Liver (tissue), 7 donors: ENCODE measurements at regions not wholly inside any gene's neighbourhood (a gene's known extent, or its start where the extent isn't known, plus 50 kb on each side); places are given as distances from the start of the nearest gene placed in this dataset.

ENCODE experiments used
- DNase-seq: peaks from one replicate; pipeline ENCODE4 v3.0.0-alpha.2; 2017; ENCODE audit warnings: low spot score
- H3K27ac ChIP-seq, 2 donors: one replicate each; pipeline ENCODE4 v1.7.0; 2013; ENCODE audit warnings: inconsistent platforms in 2 of 2, low read length in 2 of 2, control low read depth in 1 of 2, low read depth in 1 of 2, mild to moderate bottlenecking in 1 of 2
- H3K27me3 ChIP-seq, 4 donors: one replicate each; pipeline versions ENCODE4 v1.6.1 to v1.7.0; 2013; ENCODE audit warnings: low read length in 3 of 4, inconsistent platforms in 1 of 4, mild to moderate bottlenecking in 1 of 4, moderate library complexity in 1 of 4; ENCODE audit not compliant: control insufficient read depth in 4 of 4, insufficient read depth in 4 of 4
- H3K36me3 ChIP-seq, 4 donors: one replicate each; pipeline versions ENCODE4 v1.6.1 to v1.7.0; 2013; ENCODE audit warnings: low read length in 3 of 4, mild to moderate bottlenecking in 3 of 4, low read depth in 1 of 4, moderate library complexity in 1 of 4; ENCODE audit not compliant: control insufficient read depth in 4 of 4, insufficient read depth in 3 of 4
- H3K4me1 ChIP-seq, 4 donors: one replicate each; pipeline versions ENCODE4 v1.6.1 to v1.7.0; 2013; ENCODE audit warnings: low read length in 3 of 4, mild to moderate bottlenecking in 3 of 4, moderate library complexity in 1 of 4; ENCODE audit not compliant: control insufficient read depth in 4 of 4, insufficient read depth in 4 of 4
- H3K4me3 ChIP-seq, 3 donors: one replicate each; pipeline versions ENCODE4 v1.6.1 to v1.7.0; 2013; ENCODE audit warnings: low read length in 3 of 3, control low read depth in 1 of 3, low read depth in 1 of 3, mild to moderate bottlenecking in 1 of 3
- H3K9ac ChIP-seq, 2 donors: one replicate each; pipeline ENCODE4 v1.7.0; 2013; ENCODE audit warnings: low read length in 2 of 2, mild to moderate bottlenecking in 2 of 2, moderate library complexity in 2 of 2, control low read depth in 1 of 2, low read depth in 1 of 2
- H3K9me3 ChIP-seq, 4 donors: one replicate each; pipeline versions ENCODE4 v1.6.1 to v1.7.0; 2013; ENCODE audit warnings: low read length in 3 of 4; ENCODE audit not compliant: control insufficient read depth in 4 of 4
- EGR1 ChIP-seq, 2 donors: IDR thresholded peaks; 2 replicates each; pipeline ENCODE4 v1.6.1; 2016 to 2018; ENCODE audit warnings: antibody characterized with exemption in 2 of 2, low read depth in 2 of 2
- FOXA1 ChIP-seq: IDR thresholded peaks from 2 replicates; pipeline ENCODE4 v1.6.1; 2016; ENCODE audit warnings: antibody characterized with exemption
- HNF4A ChIP-seq, 2 donors: conservative IDR thresholded peaks; 2 replicates each; pipeline ENCODE4 v1.6.1; 2016; ENCODE audit warnings: antibody characterized with exemption in 2 of 2, mild to moderate bottlenecking in 2 of 2
- HNF4G ChIP-seq: IDR thresholded peaks from 2 replicates; pipeline ENCODE4 v1.6.1; 2016; ENCODE audit warnings: antibody characterized with exemption
- RXRA ChIP-seq, 2 donors: IDR thresholded peaks; 2 replicates each; pipeline ENCODE4 v1.6.1; 2017 to 2018; ENCODE audit warnings: antibody characterized with exemption in 2 of 2, mild to moderate bottlenecking in 1 of 2
- SP1 ChIP-seq: IDR thresholded peaks from 2 replicates; pipeline ENCODE4 v1.6.1; 2018; ENCODE audit warnings: antibody characterized with exemption, mild to moderate bottlenecking
- WGBS: extraction: QIAGEN DNeasy Blood & Tissue Kit; methylation state at CpG from one replicate; pipeline ENCODE4 v1.1.7; 2013; 5-methylcytosine and 5-hydroxymethylcytosine counted together
- TF ChIP-seq, protein P1 (sequence below): IDR thresholded peaks from 2 replicates; pipeline ENCODE4 v1.6.1; 2016; ENCODE audit warnings: antibody characterized with exemption, mild to moderate bottlenecking
- TF ChIP-seq, protein P2 (sequence below): IDR thresholded peaks from 2 replicates; pipeline ENCODE4 v1.6.1; 2016; ENCODE audit warnings: antibody characterized with exemption
- TF ChIP-seq, protein P3 (sequence below): IDR thresholded peaks from 2 replicates; pipeline ENCODE4 v1.6.1; 2016; ENCODE audit warnings: antibody characterized with exemption
- TF ChIP-seq, protein P4 (sequence below): IDR thresholded peaks from 2 replicates; pipeline ENCODE4 v1.6.1; 2016; ENCODE audit warnings: antibody characterized with exemption
- donor health status: healthy.
- donor health status: healthy.
- donor health status: healthy.
- donor health status: healthy.

DNA sequence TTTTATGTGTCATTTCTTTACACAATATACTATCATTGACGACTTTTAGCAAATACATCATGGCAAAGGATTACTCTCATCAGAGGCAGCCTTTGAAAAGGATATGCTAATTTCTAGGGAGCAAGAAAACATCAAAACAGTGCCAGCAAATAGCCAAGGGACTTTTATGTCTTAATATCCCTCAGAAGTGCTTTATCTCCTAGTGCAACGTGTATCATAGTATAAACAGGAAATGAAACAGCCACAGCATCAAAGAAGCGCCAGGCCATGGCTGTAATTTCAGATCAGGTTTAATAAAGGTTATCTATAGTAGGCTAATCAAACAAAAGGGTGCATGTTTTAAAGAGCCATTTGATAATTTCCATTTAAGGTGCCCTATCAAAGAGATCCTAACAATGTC is 159.9 kb downstream of the AXIN2 start (continued):
- TF ChIP-seq HNF4G (no peak), EGR1 (IDR thresholded peaks at IDR 0.05; ENCODE audit: low read depth in 2 of 2) (no peak)

DNA sequence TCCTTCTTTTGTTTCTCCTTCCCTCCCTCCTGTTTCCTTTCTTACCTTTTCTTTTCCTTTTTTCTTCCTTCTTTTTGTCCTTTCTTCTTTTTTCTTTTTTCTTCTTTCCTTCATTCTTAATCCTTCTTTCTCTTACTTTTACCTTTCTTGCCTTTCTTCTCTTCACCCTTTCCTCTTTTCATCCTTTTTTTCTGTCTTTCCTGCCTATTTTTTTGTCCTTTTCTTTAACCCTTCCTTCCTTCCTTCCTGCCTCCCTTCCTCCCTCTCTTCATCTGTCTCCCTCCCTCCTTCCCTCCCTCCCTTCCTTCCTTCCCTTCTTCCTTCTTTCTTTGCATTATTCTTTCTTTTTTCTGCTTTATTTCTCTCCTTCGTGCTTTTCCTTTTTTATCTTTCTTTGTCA is 160.7 kb downstream of the AXIN2 start:
- TF ChIP-seq SP1 (no peak), HNF4G (no peak), HNF4A (conservative IDR thresholded peaks at IDR 0.05) (no peak)
- TF ChIP-seq, protein P1, sequence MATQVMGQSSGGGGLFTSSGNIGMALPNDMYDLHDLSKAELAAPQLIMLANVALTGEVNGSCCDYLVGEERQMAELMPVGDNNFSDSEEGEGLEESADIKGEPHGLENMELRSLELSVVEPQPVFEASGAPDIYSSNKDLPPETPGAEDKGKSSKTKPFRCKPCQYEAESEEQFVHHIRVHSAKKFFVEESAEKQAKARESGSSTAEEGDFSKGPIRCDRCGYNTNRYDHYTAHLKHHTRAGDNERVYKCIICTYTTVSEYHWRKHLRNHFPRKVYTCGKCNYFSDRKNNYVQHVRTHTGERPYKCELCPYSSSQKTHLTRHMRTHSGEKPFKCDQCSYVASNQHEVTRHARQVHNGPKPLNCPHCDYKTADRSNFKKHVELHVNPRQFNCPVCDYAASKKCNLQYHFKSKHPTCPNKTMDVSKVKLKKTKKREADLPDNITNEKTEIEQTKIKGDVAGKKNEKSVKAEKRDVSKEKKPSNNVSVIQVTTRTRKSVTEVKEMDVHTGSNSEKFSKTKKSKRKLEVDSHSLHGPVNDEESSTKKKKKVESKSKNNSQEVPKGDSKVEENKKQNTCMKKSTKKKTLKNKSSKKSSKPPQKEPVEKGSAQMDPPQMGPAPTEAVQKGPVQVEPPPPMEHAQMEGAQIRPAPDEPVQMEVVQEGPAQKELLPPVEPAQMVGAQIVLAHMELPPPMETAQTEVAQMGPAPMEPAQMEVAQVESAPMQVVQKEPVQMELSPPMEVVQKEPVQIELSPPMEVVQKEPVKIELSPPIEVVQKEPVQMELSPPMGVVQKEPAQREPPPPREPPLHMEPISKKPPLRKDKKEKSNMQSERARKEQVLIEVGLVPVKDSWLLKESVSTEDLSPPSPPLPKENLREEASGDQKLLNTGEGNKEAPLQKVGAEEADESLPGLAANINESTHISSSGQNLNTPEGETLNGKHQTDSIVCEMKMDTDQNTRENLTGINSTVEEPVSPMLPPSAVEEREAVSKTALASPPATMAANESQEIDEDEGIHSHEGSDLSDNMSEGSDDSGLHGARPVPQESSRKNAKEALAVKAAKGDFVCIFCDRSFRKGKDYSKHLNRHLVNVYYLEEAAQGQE = no peak
- Histone ChIP-seq H3K9ac (no peak overlapping the region), H3K9me3 (no peaks in the 10 kb centered on the region), H3K27me3 (peaks cover 0 to 3% (median 0%) of the 10 kb centered on the region in 4 donors), H3K4me1 (no peaks in the 10 kb centered on the region), H3K27ac (no peak overlapping the region), H3K4me3 (no peak overlapping the region), H3K36me3 (no peaks in the 10 kb centered on the region)
- DNase-seq = no peak
- 89% methylated on average over 1 of the region's 1 CpG for WGBS

DNA sequence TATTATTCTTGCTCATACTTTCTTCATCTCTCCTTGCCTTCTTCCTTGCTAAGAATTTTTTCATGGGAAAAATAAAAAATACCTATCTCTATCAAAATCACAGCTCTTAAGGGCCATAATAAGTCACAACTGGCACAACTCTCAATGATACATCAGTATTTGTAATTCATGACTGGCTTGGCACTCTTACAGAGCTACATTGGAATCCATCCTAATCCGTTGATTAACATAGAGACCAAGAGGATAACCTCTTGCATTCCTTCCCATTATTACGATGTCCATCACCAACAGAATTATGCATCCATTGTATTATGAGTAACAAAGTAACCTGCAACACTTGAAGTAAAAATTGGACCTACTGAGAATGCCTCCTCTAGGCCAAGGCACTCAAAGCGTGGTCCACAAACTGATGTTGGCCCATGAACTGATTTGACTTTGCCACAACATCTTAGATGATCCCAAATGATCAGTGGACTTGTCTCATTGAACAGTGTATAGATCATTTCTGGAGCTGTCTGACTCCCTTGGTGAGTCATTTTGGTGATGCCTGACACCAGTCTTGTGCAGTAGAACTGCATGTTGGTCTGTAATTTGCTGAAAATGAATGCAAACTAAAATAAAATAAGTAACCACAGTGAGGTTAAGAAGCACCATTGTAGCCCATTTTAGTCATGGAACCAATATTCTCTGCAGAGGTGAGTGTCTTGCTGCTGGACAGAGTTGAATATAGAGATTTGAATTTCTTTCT is 163.2 kb downstream of the AXIN2 start:
- TF ChIP-seq, protein P2, sequence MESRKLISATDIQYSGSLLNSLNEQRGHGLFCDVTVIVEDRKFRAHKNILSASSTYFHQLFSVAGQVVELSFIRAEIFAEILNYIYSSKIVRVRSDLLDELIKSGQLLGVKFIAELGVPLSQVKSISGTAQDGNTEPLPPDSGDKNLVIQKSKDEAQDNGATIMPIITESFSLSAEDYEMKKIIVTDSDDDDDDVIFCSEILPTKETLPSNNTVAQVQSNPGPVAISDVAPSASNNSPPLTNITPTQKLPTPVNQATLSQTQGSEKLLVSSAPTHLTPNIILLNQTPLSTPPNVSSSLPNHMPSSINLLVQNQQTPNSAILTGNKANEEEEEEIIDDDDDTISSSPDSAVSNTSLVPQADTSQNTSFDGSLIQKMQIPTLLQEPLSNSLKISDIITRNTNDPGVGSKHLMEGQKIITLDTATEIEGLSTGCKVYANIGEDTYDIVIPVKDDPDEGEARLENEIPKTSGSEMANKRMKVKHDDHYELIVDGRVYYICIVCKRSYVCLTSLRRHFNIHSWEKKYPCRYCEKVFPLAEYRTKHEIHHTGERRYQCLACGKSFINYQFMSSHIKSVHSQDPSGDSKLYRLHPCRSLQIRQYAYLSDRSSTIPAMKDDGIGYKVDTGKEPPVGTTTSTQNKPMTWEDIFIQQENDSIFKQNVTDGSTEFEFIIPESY = no peak
- TF ChIP-seq FOXA1 (no peak), RXRA (IDR thresholded peaks at IDR 0.05) (no peak), SP1 (no peak)
- TF ChIP-seq, protein P3, sequence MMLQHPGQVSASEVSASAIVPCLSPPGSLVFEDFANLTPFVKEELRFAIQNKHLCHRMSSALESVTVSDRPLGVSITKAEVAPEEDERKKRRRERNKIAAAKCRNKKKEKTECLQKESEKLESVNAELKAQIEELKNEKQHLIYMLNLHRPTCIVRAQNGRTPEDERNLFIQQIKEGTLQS = no peak
- TF ChIP-seq, protein P4, sequence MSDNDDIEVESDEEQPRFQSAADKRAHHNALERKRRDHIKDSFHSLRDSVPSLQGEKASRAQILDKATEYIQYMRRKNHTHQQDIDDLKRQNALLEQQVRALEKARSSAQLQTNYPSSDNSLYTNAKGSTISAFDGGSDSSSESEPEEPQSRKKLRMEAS = no peak
- no peak overlapping the region for H3K4me3 ChIP-seq
- peaks cover 0 to 4% (median 1%) of the 10 kb centered on the region in 4 donors for H3K27me3 ChIP-seq
- no peak overlapping the region for H3K27ac ChIP-seq
- H3K9ac ChIP-seq = no peak overlapping the region
- H3K4me1 ChIP-seq = no peaks in the 10 kb centered on the region
- DNase-seq = no peak
- H3K36me3 ChIP-seq = no peaks in the 10 kb centered on the region
- WGBS = 80% methylated on average over 3 of the region's 3 CpGs
- no peaks in the 10 kb centered on the region for H3K9me3 ChIP-seq
